GM12878 (cell line): ENCODE measurements at regions not wholly inside any gene's neighbourhood (a gene's known extent, or its start where the extent isn't known, plus 50 kb on each side); places are given as distances from the start of the nearest gene placed in this dataset.

Source experiments
- EGR1 ChIP-seq, 2 experiments: IDR thresholded peaks; 1 replicate in 1 of 2; 2 replicates in 1 of 2; pipeline ENCODE4 v1.6.1; 2011 to 2012; ENCODE audit warnings: low read depth in 2 of 2, low read length in 2 of 2, borderline replicate concordance in 1 of 2, mild to moderate bottlenecking in 1 of 2, moderate library complexity in 1 of 2
- POLR2AphosphoS5 ChIP-seq: IDR thresholded peaks from 2 replicates; pipeline ENCODE4 v1.6.1; 2011; ENCODE audit warnings: mild to moderate bottlenecking, low read length, inconsistent platforms
- RCOR1 ChIP-seq: conservative IDR thresholded peaks from 2 replicates; pipeline ENCODE4 v1.6.1; 2012; ENCODE audit warnings: low read depth, low read length, improper control_type of control experiment
- SIN3A ChIP-seq: IDR thresholded peaks from 2 replicates; pipeline ENCODE4 v1.6.1; 2012; ENCODE audit warnings: low read depth, low read length, improper control_type of control experiment
- TARDBP ChIP-seq: IDR thresholded peaks from 2 replicates; pipeline ENCODE4 v1.6.1; 2016; ENCODE audit warnings: borderline replicate concordance
- TF ChIP-seq, protein P1 (sequence below): fragments of 450-650 bp; IDR thresholded peaks from 2 replicates; pipeline ENCODE4 v1.6.1; 2017; ENCODE audit warnings: mild to moderate bottlenecking, low read depth, inconsistent platforms; ENCODE audit not compliant: poor library complexity, severe bottlenecking

DNA sequence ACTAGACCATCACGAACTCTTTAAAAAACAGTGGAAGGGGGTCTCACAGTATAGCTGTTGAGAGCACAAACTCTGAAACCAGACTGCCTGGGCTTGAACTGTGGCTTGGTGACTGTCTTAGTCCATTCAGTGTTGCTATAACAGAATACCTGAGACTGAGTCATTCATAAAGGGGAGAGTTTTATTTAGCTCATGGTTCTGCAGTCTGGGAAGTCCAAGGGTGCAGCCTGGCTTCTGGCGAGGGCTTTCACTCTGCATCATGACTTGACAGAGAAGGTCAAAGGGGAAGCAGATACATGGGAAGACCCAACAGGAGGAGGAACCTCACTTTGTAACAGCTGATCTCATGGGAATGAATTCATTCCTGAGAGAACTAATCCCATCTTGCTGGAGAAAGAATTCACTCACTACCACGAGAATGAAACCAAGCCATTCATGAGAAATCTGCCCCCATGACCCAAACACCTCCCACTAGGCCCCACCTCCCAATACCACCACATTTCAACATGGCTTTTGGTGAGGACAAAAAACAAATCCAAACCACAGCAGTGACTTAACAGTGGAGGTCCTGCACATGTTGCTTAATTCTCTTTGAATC lies 116.7 kb upstream of the STOX2 start:
- TF ChIP-seq EGR1 (IDR thresholded peaks at IDR 0.05; ENCODE audit: borderline replicate concordance in 1 of 2, low read depth in 2 of 2, low read length in 2 of 2) (no peak), SIN3A (no peak), RCOR1 (no peak), TARDBP (no peak), POLR2AphosphoS5 (no peak)
- TF ChIP-seq, protein P1, sequence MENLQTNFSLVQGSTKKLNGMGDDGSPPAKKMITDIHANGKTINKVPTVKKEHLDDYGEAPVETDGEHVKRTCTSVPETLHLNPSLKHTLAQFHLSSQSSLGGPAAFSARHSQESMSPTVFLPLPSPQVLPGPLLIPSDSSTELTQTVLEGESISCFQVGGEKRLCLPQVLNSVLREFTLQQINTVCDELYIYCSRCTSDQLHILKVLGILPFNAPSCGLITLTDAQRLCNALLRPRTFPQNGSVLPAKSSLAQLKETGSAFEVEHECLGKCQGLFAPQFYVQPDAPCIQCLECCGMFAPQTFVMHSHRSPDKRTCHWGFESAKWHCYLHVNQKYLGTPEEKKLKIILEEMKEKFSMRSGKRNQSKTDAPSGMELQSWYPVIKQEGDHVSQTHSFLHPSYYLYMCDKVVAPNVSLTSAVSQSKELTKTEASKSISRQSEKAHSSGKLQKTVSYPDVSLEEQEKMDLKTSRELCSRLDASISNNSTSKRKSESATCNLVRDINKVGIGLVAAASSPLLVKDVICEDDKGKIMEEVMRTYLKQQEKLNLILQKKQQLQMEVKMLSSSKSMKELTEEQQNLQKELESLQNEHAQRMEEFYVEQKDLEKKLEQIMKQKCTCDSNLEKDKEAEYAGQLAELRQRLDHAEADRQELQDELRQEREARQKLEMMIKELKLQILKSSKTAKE, result no peak
